GM21447 (cell line): ENCODE measurements at regions not wholly inside any gene's neighbourhood (a gene's known extent, or its start where the extent isn't known, plus 50 kb on each side); places are given as distances from the start of the nearest gene placed in this dataset.

Source experiments
- ATAC-seq: cut with Tn5 transposase; IDR thresholded peaks from one replicate; pipeline ENCODE4 v1.9.1; 2021; ENCODE audit not compliant: unreplicated experiment

GRCh38 chr14:22390824-22391461 is 198.1 kb downstream of the DAD1 start:
- peak; percentile 60 for ATAC-seq

GRCh38 chr14:22390195-22390594 is 198.8 kb downstream of the DAD1 start:
- ATAC-seq = no peak

GRCh38 chr14:22388669-22389595 is 200.1 kb downstream of the DAD1 start:
- ATAC-seq = no peak

- no peak for ATAC-seq
Observed at GRCh38 chr14:22387776-22388241, 201.2 kb downstream of the DAD1 start.

GRCh38 chr14:22386924-22387775 is 201.9 kb downstream of the DAD1 start:
- ATAC-seq = no peak

GRCh38 chr14:22384974-22385526 is 204.0 kb downstream of the DAD1 start:
- ATAC-seq = no peak

- ATAC-seq = no peak
Observed at GRCh38 chr14:22384167-22384549, 204.9 kb downstream of the DAD1 start.

- ATAC-seq = peak; percentile 52
Observed at GRCh38 chr14:22383515-22384166, 205.4 kb downstream of the DAD1 start.

- ATAC-seq = no peak
Observed at GRCh38 chr14:22382955-22383354, 206.1 kb downstream of the DAD1 start.

GRCh38 chr14:22382395-22382794 is 206.6 kb downstream of the DAD1 start:
- no peak for ATAC-seq

GRCh38 chr14:22381766-22382165 is 207.3 kb downstream of the DAD1 start:
- no peak for ATAC-seq

GRCh38 chr14:22381408-22381760 is 207.6 kb downstream of the DAD1 start:
- no peak for ATAC-seq

GRCh38 chr14:22380571-22381407 is 208.2 kb downstream of the DAD1 start:
- no peak for ATAC-seq

- ATAC-seq = no peak
Observed at GRCh38 chr14:22379727-22380126, 209.3 kb downstream of the DAD1 start.

GRCh38 chr14:22378181-22378580 is 210.8 kb downstream of the DAD1 start:
- ATAC-seq = no peak

- ATAC-seq = no peak
Observed at GRCh38 chr14:22375321-22375930, 213.6 kb downstream of the DAD1 start.

GRCh38 chr14:22370084-22370847 is 218.8 kb downstream of the DAD1 start:
- ATAC-seq = no peak

GRCh38 chr14:22358726-22359125 is 230.3 kb downstream of the DAD1 start:
- ATAC-seq = no peak
